ENCODE measurements at regions not wholly inside any gene's neighbourhood (a gene's known extent, or its start where the extent isn't known, plus 50 kb on each side); places are given as distances from the start of the nearest gene placed in this dataset.

- TF ChIP-seq, protein P1, sequence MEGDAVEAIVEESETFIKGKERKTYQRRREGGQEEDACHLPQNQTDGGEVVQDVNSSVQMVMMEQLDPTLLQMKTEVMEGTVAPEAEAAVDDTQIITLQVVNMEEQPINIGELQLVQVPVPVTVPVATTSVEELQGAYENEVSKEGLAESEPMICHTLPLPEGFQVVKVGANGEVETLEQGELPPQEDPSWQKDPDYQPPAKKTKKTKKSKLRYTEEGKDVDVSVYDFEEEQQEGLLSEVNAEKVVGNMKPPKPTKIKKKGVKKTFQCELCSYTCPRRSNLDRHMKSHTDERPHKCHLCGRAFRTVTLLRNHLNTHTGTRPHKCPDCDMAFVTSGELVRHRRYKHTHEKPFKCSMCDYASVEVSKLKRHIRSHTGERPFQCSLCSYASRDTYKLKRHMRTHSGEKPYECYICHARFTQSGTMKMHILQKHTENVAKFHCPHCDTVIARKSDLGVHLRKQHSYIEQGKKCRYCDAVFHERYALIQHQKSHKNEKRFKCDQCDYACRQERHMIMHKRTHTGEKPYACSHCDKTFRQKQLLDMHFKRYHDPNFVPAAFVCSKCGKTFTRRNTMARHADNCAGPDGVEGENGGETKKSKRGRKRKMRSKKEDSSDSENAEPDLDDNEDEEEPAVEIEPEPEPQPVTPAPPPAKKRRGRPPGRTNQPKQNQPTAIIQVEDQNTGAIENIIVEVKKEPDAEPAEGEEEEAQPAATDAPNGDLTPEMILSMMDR (IDR thresholded peaks at IDR 0.05; ENCODE audit: poor library complexity): no peak
- TF ChIP-seq EZH2phosphoT487 (IDR thresholded peaks at IDR 0.05; ENCODE audit: low read depth, severe bottlenecking, unreplicated experiment): no peak
Observed at GRCh38 chr11:80990885-80991284, 1550.1 kb upstream of the TENM4 start.
